ENCODE measurements at regions not wholly inside any gene's neighbourhood (a gene's known extent, or its start where the extent isn't known, plus 50 kb on each side); places are given as distances from the start of the nearest gene placed in this dataset.

GRCh38 chr3:177842302-177842701, 645.0 kb upstream of the TBL1XR1 start:
- no peak for TF ChIP-seq CTCF (IDR thresholded peaks at IDR 0.05; ENCODE audit: low read depth, low read length, missing input control)
- TF ChIP-seq SP1 (IDR thresholded peaks at IDR 0.05): no peak
- no peak for TF ChIP-seq RAD21 (IDR thresholded peaks at IDR 0.05)
- no peak for TF ChIP-seq GABPA (IDR thresholded peaks at IDR 0.05 in 1 of 2, conservative IDR thresholded peaks at IDR 0.05 in 1 of 2)
- no peak for TF ChIP-seq EGR1 (IDR thresholded peaks at IDR 0.05; ENCODE audit: low read depth in 2 of 2)
- TF ChIP-seq NR2F2 (IDR thresholded peaks at IDR 0.05): no peak
- TF ChIP-seq HNF4G (IDR thresholded peaks at IDR 0.05): no peak
- TF ChIP-seq, protein P1, sequence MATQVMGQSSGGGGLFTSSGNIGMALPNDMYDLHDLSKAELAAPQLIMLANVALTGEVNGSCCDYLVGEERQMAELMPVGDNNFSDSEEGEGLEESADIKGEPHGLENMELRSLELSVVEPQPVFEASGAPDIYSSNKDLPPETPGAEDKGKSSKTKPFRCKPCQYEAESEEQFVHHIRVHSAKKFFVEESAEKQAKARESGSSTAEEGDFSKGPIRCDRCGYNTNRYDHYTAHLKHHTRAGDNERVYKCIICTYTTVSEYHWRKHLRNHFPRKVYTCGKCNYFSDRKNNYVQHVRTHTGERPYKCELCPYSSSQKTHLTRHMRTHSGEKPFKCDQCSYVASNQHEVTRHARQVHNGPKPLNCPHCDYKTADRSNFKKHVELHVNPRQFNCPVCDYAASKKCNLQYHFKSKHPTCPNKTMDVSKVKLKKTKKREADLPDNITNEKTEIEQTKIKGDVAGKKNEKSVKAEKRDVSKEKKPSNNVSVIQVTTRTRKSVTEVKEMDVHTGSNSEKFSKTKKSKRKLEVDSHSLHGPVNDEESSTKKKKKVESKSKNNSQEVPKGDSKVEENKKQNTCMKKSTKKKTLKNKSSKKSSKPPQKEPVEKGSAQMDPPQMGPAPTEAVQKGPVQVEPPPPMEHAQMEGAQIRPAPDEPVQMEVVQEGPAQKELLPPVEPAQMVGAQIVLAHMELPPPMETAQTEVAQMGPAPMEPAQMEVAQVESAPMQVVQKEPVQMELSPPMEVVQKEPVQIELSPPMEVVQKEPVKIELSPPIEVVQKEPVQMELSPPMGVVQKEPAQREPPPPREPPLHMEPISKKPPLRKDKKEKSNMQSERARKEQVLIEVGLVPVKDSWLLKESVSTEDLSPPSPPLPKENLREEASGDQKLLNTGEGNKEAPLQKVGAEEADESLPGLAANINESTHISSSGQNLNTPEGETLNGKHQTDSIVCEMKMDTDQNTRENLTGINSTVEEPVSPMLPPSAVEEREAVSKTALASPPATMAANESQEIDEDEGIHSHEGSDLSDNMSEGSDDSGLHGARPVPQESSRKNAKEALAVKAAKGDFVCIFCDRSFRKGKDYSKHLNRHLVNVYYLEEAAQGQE (IDR thresholded peaks at IDR 0.05): no peak
